ENCODE measurements at regions not wholly inside any gene's neighbourhood (a gene's known extent, or its start where the extent isn't known, plus 50 kb on each side); places are given as distances from the start of the nearest gene placed in this dataset.
"Not testable (repeated sequence)": the region's sequence is repeated elsewhere in the genome, so short reads cannot be mapped to it uniquely, and the experiment has no call there.

GRCh38 chr3:125840465-125840864 is 128.5 kb upstream of the ROPN1B start:
- not testable (repeated sequence) for H3K9me3 ChIP-seq (ENCODE audit: control insufficient read depth in 2 of 2, low read length in 2 of 2); H3K4me3 ChIP-seq (ENCODE audit: low read length in 2 of 2); H3K36me3 ChIP-seq (ENCODE audit: control insufficient read depth in 2 of 2, insufficient read depth in 2 of 2, low read length in 2 of 2); H3K9ac ChIP-seq (ENCODE audit: low read depth in 1 of 2, low read length in 2 of 2); H3K27me3 ChIP-seq (ENCODE audit: control insufficient read depth in 2 of 2, insufficient read depth in 2 of 2, low read length in 2 of 2); H3K27ac ChIP-seq (ENCODE audit: low read depth in 2 of 2, low read length in 2 of 2); H3K4me1 ChIP-seq (ENCODE audit: control insufficient read depth in 2 of 2, insufficient read depth in 2 of 2, low read length in 2 of 2)

- H3K4me1 ChIP-seq (ENCODE audit: control insufficient read depth in 2 of 2, insufficient read depth in 2 of 2, low read length in 2 of 2); H3K27ac ChIP-seq (ENCODE audit: low read depth in 2 of 2, low read length in 2 of 2); H3K27me3 ChIP-seq (ENCODE audit: control insufficient read depth in 2 of 2, insufficient read depth in 2 of 2, low read length in 2 of 2): not testable (repeated sequence)
Measured at GRCh38 chr3:125847966-125848365, 121.0 kb upstream of the ROPN1B start.

GRCh38 chr3:125855006-125855405 is 114.0 kb upstream of the ROPN1B start:
- H3K36me3 ChIP-seq (ENCODE audit: control insufficient read depth in 2 of 2, insufficient read depth in 2 of 2, low read length in 2 of 2); H3K9ac ChIP-seq (ENCODE audit: low read depth in 1 of 2, low read length in 2 of 2); H3K27ac ChIP-seq (ENCODE audit: low read depth in 2 of 2, low read length in 2 of 2); H3K27me3 ChIP-seq (ENCODE audit: control insufficient read depth in 2 of 2, insufficient read depth in 2 of 2, low read length in 2 of 2); H3K4me3 ChIP-seq (ENCODE audit: low read length in 2 of 2); H3K4me1 ChIP-seq (ENCODE audit: control insufficient read depth in 2 of 2, insufficient read depth in 2 of 2, low read length in 2 of 2); H3K9me3 ChIP-seq (ENCODE audit: control insufficient read depth in 2 of 2, low read length in 2 of 2): not testable (repeated sequence)

More at GRCh38 chr3:125847966-125848365, 121.0 kb upstream of the ROPN1B start:
- not testable (repeated sequence) for H3K36me3 ChIP-seq (ENCODE audit: control insufficient read depth in 2 of 2, insufficient read depth in 2 of 2, low read length in 2 of 2); H3K9ac ChIP-seq (ENCODE audit: low read depth in 1 of 2, low read length in 2 of 2); H3K4me3 ChIP-seq (ENCODE audit: low read length in 2 of 2); H3K9me3 ChIP-seq (ENCODE audit: control insufficient read depth in 2 of 2, low read length in 2 of 2)

GRCh38 chr3:125860547-125860946 is 108.4 kb upstream of the ROPN1B start:
- not testable (repeated sequence) for H3K27ac ChIP-seq (ENCODE audit: low read depth in 2 of 2, low read length in 2 of 2); H3K9me3 ChIP-seq (ENCODE audit: control insufficient read depth in 2 of 2, low read length in 2 of 2); H3K4me3 ChIP-seq (ENCODE audit: low read length in 2 of 2); H3K27me3 ChIP-seq (ENCODE audit: control insufficient read depth in 2 of 2, insufficient read depth in 2 of 2, low read length in 2 of 2); H3K9ac ChIP-seq (ENCODE audit: low read depth in 1 of 2, low read length in 2 of 2); H3K4me1 ChIP-seq (ENCODE audit: control insufficient read depth in 2 of 2, insufficient read depth in 2 of 2, low read length in 2 of 2); H3K36me3 ChIP-seq (ENCODE audit: control insufficient read depth in 2 of 2, insufficient read depth in 2 of 2, low read length in 2 of 2)

- H3K4me1 ChIP-seq (ENCODE audit: control insufficient read depth in 2 of 2, insufficient read depth in 2 of 2, low read length in 2 of 2); H3K9ac ChIP-seq (ENCODE audit: low read depth in 1 of 2, low read length in 2 of 2); H3K27ac ChIP-seq (ENCODE audit: low read depth in 2 of 2, low read length in 2 of 2); H3K27me3 ChIP-seq (ENCODE audit: control insufficient read depth in 2 of 2, insufficient read depth in 2 of 2, low read length in 2 of 2); H3K36me3 ChIP-seq (ENCODE audit: control insufficient read depth in 2 of 2, insufficient read depth in 2 of 2, low read length in 2 of 2); H3K9me3 ChIP-seq (ENCODE audit: control insufficient read depth in 2 of 2, low read length in 2 of 2); H3K4me3 ChIP-seq (ENCODE audit: low read length in 2 of 2): not testable (repeated sequence)
Measured at GRCh38 chr3:125862841-125863254, 106.1 kb upstream of the ROPN1B start.

- not testable (repeated sequence) for H3K27ac ChIP-seq (ENCODE audit: low read depth in 2 of 2, low read length in 2 of 2); H3K27me3 ChIP-seq (ENCODE audit: control insufficient read depth in 2 of 2, insufficient read depth in 2 of 2, low read length in 2 of 2)
Measured at GRCh38 chr3:125864532-125864931, 104.4 kb upstream of the ROPN1B start.

GRCh38 chr3:125886006-125886405 is 83.0 kb upstream of the ROPN1B start:
- not testable (repeated sequence) for H3K27me3 ChIP-seq (ENCODE audit: control insufficient read depth in 2 of 2, insufficient read depth in 2 of 2, low read length in 2 of 2); H3K27ac ChIP-seq (ENCODE audit: low read depth in 2 of 2, low read length in 2 of 2); H3K4me3 ChIP-seq (ENCODE audit: low read length in 2 of 2); H3K9ac ChIP-seq (ENCODE audit: low read depth in 1 of 2, low read length in 2 of 2); H3K4me1 ChIP-seq (ENCODE audit: control insufficient read depth in 2 of 2, insufficient read depth in 2 of 2, low read length in 2 of 2); H3K9me3 ChIP-seq (ENCODE audit: control insufficient read depth in 2 of 2, low read length in 2 of 2); H3K36me3 ChIP-seq (ENCODE audit: control insufficient read depth in 2 of 2, insufficient read depth in 2 of 2, low read length in 2 of 2)

More at GRCh38 chr3:125864532-125864931, 104.4 kb upstream of the ROPN1B start:
- not testable (repeated sequence) for H3K4me3 ChIP-seq (ENCODE audit: low read length in 2 of 2); H3K9me3 ChIP-seq (ENCODE audit: control insufficient read depth in 2 of 2, low read length in 2 of 2); H3K9ac ChIP-seq (ENCODE audit: low read depth in 1 of 2, low read length in 2 of 2); H3K36me3 ChIP-seq (ENCODE audit: control insufficient read depth in 2 of 2, insufficient read depth in 2 of 2, low read length in 2 of 2); H3K4me1 ChIP-seq (ENCODE audit: control insufficient read depth in 2 of 2, insufficient read depth in 2 of 2, low read length in 2 of 2)

- not testable (repeated sequence) for H3K9ac ChIP-seq (ENCODE audit: low read depth in 1 of 2, low read length in 2 of 2); H3K27me3 ChIP-seq (ENCODE audit: control insufficient read depth in 2 of 2, insufficient read depth in 2 of 2, low read length in 2 of 2); H3K4me1 ChIP-seq (ENCODE audit: control insufficient read depth in 2 of 2, insufficient read depth in 2 of 2, low read length in 2 of 2); H3K27ac ChIP-seq (ENCODE audit: low read depth in 2 of 2, low read length in 2 of 2); H3K4me3 ChIP-seq (ENCODE audit: low read length in 2 of 2); H3K36me3 ChIP-seq (ENCODE audit: control insufficient read depth in 2 of 2, insufficient read depth in 2 of 2, low read length in 2 of 2); H3K9me3 ChIP-seq (ENCODE audit: control insufficient read depth in 2 of 2, low read length in 2 of 2)
Measured at GRCh38 chr3:125899181-125899580, 69.8 kb upstream of the ROPN1B start.

GRCh38 chr3:125901473-125901872 is 67.5 kb upstream of the ROPN1B start:
- not testable (repeated sequence) for H3K27me3 ChIP-seq (ENCODE audit: control insufficient read depth in 2 of 2, insufficient read depth in 2 of 2, low read length in 2 of 2); H3K4me1 ChIP-seq (ENCODE audit: control insufficient read depth in 2 of 2, insufficient read depth in 2 of 2, low read length in 2 of 2); H3K4me3 ChIP-seq (ENCODE audit: low read length in 2 of 2); H3K27ac ChIP-seq (ENCODE audit: low read depth in 2 of 2, low read length in 2 of 2); H3K9ac ChIP-seq (ENCODE audit: low read depth in 1 of 2, low read length in 2 of 2); H3K9me3 ChIP-seq (ENCODE audit: control insufficient read depth in 2 of 2, low read length in 2 of 2); H3K36me3 ChIP-seq (ENCODE audit: control insufficient read depth in 2 of 2, insufficient read depth in 2 of 2, low read length in 2 of 2)

- H3K27me3 ChIP-seq (ENCODE audit: control insufficient read depth in 2 of 2, insufficient read depth in 2 of 2, low read length in 2 of 2); H3K9ac ChIP-seq (ENCODE audit: low read depth in 1 of 2, low read length in 2 of 2); H3K4me1 ChIP-seq (ENCODE audit: control insufficient read depth in 2 of 2, insufficient read depth in 2 of 2, low read length in 2 of 2); H3K27ac ChIP-seq (ENCODE audit: low read depth in 2 of 2, low read length in 2 of 2); H3K4me3 ChIP-seq (ENCODE audit: low read length in 2 of 2); H3K36me3 ChIP-seq (ENCODE audit: control insufficient read depth in 2 of 2, insufficient read depth in 2 of 2, low read length in 2 of 2); H3K9me3 ChIP-seq (ENCODE audit: control insufficient read depth in 2 of 2, low read length in 2 of 2): not testable (repeated sequence)
Measured at GRCh38 chr3:125903780-125904455, 65.1 kb upstream of the ROPN1B start.

- H3K4me3 ChIP-seq (ENCODE audit: low read length in 2 of 2); H3K9ac ChIP-seq (ENCODE audit: low read depth in 1 of 2, low read length in 2 of 2); H3K4me1 ChIP-seq (ENCODE audit: control insufficient read depth in 2 of 2, insufficient read depth in 2 of 2, low read length in 2 of 2); H3K36me3 ChIP-seq (ENCODE audit: control insufficient read depth in 2 of 2, insufficient read depth in 2 of 2, low read length in 2 of 2); H3K9me3 ChIP-seq (ENCODE audit: control insufficient read depth in 2 of 2, low read length in 2 of 2); H3K27me3 ChIP-seq (ENCODE audit: control insufficient read depth in 2 of 2, insufficient read depth in 2 of 2, low read length in 2 of 2); H3K27ac ChIP-seq (ENCODE audit: low read depth in 2 of 2, low read length in 2 of 2): not testable (repeated sequence)
Measured at GRCh38 chr3:125907279-125907678, 61.7 kb upstream of the ROPN1B start.

Data from mucosa of rectum (tissue), 2 donors.